ENCODE measurements at regions not wholly inside any gene's neighbourhood (a gene's known extent, or its start where the extent isn't known, plus 50 kb on each side); places are given as distances from the start of the nearest gene placed in this dataset.

DNA sequence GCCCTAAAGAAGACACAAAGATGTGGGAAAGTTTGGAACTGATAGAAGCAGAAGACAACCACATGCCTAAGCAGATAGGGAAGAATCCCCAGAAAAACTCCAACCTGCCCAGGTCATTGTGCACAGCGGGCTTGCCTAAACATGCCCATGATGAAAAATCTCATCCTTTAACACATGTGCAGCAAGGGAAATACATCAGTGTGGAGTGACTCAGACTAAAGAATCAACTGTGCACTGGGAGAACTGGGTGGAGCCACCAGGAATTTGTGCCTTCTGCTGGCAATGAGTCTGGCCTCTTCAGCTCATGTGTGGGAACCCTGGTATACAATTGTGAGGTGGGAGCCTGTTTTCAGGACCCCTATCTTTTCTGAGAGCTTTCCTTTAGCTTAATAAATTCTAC, 398.5 kb downstream of the FSCB start:
- Histone ChIP-seq H3K36me3 (ENCODE audit: insufficient read depth, low read length) (no peaks in the 10 kb centered on the region), H4K20me1 (ENCODE audit: insufficient read depth, low read length) (no peaks in the 10 kb centered on the region), H3K4me1 (ENCODE audit: insufficient read depth, low read length) (no peaks in the 10 kb centered on the region), H2AFZ (ENCODE audit: low read depth, low read length) (no peak overlapping the region), H3K27me3 (ENCODE audit: insufficient read depth, low read length, poor library complexity) (no peaks in the 10 kb centered on the region), H3K9ac (ENCODE audit: low read depth, low read length) (no peak overlapping the region), H3K9me3 (ENCODE audit: insufficient read depth, low read length, severe bottlenecking) (no peaks in the 10 kb centered on the region), H3K4me2 (ENCODE audit: insufficient read depth, low read length) (no peak overlapping the region), H3K4me3 (ENCODE audit: low read depth in 1 of 2, low read length in 2 of 2) (no peak overlapping the region), H3K27ac (ENCODE audit: low read length) (no peak overlapping the region), H3K79me2 (ENCODE audit: insufficient read depth, low read length) (no peaks in the 10 kb centered on the region)
- TF ChIP-seq, protein P1, sequence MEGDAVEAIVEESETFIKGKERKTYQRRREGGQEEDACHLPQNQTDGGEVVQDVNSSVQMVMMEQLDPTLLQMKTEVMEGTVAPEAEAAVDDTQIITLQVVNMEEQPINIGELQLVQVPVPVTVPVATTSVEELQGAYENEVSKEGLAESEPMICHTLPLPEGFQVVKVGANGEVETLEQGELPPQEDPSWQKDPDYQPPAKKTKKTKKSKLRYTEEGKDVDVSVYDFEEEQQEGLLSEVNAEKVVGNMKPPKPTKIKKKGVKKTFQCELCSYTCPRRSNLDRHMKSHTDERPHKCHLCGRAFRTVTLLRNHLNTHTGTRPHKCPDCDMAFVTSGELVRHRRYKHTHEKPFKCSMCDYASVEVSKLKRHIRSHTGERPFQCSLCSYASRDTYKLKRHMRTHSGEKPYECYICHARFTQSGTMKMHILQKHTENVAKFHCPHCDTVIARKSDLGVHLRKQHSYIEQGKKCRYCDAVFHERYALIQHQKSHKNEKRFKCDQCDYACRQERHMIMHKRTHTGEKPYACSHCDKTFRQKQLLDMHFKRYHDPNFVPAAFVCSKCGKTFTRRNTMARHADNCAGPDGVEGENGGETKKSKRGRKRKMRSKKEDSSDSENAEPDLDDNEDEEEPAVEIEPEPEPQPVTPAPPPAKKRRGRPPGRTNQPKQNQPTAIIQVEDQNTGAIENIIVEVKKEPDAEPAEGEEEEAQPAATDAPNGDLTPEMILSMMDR (IDR thresholded peaks at IDR 0.05; ENCODE audit: borderline replicate concordance, extremely low read depth, low read length, poor library complexity, severe bottlenecking) = no peak
- no peak for TF ChIP-seq EZH2 (IDR thresholded peaks at IDR 0.05; ENCODE audit: borderline replicate concordance, low read depth, low read length, severe bottlenecking)
- DNase-seq = no peak
- ATAC-seq (ENCODE audit: insufficient read depth, low read depth) = no peak

DNA sequence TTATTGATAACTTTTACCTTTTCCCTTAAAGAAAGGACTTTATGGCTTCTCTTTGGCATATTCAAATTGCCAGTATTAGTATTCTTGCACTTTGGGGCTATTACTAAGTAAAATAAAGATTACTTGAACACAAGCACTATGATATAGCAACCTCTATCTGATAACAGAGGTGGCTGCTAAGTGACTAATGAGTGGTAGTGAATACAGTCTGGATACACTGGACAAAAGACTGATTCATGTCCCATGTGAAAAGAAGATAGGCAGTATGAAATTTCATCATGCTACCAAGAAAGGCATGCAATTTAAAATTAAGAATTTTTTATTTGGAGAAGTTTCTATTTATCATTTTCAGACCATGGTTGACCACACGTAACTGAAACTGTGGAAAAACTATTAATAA, 399.9 kb downstream of the FSCB start:
- no peak overlapping the region for H3K27ac ChIP-seq (ENCODE audit: low read length)
- TF ChIP-seq, protein P1 (IDR thresholded peaks at IDR 0.05; ENCODE audit: borderline replicate concordance, extremely low read depth, low read length, poor library complexity, severe bottlenecking) = no peak
- no peak for TF ChIP-seq EZH2 (IDR thresholded peaks at IDR 0.05; ENCODE audit: borderline replicate concordance, low read depth, low read length, severe bottlenecking)
- no peak overlapping the region for H3K4me3 ChIP-seq (ENCODE audit: low read depth in 1 of 2, low read length in 2 of 2)

DNA sequence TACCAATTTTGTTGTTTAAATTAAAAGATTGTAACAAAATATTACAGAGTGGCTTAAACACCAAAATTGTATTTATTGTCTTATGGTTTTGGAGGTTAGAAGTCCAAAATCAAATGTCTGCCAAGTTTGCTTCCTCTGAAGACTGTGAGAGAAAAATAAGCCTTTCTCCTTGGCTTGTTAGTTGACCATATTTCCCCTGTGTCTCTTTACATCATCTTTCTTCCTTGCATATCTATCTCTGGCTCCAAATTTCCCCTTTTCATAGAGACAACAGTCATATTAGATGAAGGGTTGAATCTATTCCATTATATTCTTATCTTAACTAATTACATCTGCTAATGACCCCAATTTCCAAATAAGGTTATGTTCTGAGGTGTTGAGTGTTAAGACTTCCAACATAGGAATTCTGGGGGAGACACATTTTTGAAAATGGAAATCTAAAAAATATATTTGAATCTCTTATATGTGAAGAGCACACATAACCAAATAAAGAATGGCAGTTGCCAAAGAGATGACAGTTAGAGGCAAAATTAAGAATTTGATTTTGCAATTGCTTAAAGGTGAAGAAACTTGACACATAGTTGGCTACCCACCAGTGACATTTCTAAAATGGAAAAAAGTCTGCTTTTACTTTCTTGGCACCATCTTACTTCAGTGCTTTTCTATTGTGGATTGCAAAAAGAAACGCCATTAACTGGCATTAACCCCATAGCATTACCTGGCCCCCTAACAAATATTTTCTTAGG, 407.2 kb downstream of the FSCB start:
- Histone ChIP-seq H3K4me1 (ENCODE audit: insufficient read depth, low read length) (no peaks in the 10 kb centered on the region), H3K9ac (ENCODE audit: low read depth, low read length) (no peak overlapping the region), H3K27ac (ENCODE audit: low read length) (no peak overlapping the region), H3K9me3 (ENCODE audit: insufficient read depth, low read length, severe bottlenecking) (no peaks in the 10 kb centered on the region), H3K79me2 (ENCODE audit: insufficient read depth, low read length) (no peaks in the 10 kb centered on the region), H4K20me1 (ENCODE audit: insufficient read depth, low read length) (no peaks in the 10 kb centered on the region), H3K4me3 (ENCODE audit: low read depth in 1 of 2, low read length in 2 of 2) (no peak overlapping the region), H3K27me3 (ENCODE audit: insufficient read depth, low read length, poor library complexity) (no peaks in the 10 kb centered on the region), H3K36me3 (ENCODE audit: insufficient read depth, low read length) (no peaks in the 10 kb centered on the region), H3K4me2 (ENCODE audit: insufficient read depth, low read length) (no peak overlapping the region), H2AFZ (ENCODE audit: low read depth, low read length) (no peak overlapping the region)
- DNase-seq (no peak), ATAC-seq (ENCODE audit: insufficient read depth, low read depth) (no peak)
- TF ChIP-seq EZH2 (IDR thresholded peaks at IDR 0.05; ENCODE audit: borderline replicate concordance, low read depth, low read length, severe bottlenecking) = no peak
- TF ChIP-seq, protein P1 (IDR thresholded peaks at IDR 0.05; ENCODE audit: borderline replicate concordance, extremely low read depth, low read length, poor library complexity, severe bottlenecking) = no peak

More for the DNA sequence above, 399.9 kb downstream of the FSCB start:
- Histone ChIP-seq H3K9me3 (ENCODE audit: insufficient read depth, low read length, severe bottlenecking) (no peaks in the 10 kb centered on the region), H3K27me3 (ENCODE audit: insufficient read depth, low read length, poor library complexity) (no peaks in the 10 kb centered on the region), H2AFZ (ENCODE audit: low read depth, low read length) (no peak overlapping the region), H3K9ac (ENCODE audit: low read depth, low read length) (no peak overlapping the region), H4K20me1 (ENCODE audit: insufficient read depth, low read length) (no peaks in the 10 kb centered on the region), H3K4me2 (ENCODE audit: insufficient read depth, low read length) (no peak overlapping the region), H3K79me2 (ENCODE audit: insufficient read depth, low read length) (no peaks in the 10 kb centered on the region), H3K36me3 (ENCODE audit: insufficient read depth, low read length) (no peaks in the 10 kb centered on the region), H3K4me1 (ENCODE audit: insufficient read depth, low read length) (no peaks in the 10 kb centered on the region)
- no peak for DNase-seq
- ATAC-seq (ENCODE audit: insufficient read depth, low read depth) = no peak

Measured in DND-41 (cell line).